Kidney (tissue), 13 donors: ENCODE measurements at regions not wholly inside any gene's neighbourhood (a gene's known extent, or its start where the extent isn't known, plus 50 kb on each side); places are given as distances from the start of the nearest gene placed in this dataset.

Experiments used
- DNase-seq, 5 donors: peaks; one replicate each; pipeline ENCODE4 v3.0.0-alpha.2; 2013 to 2020
- FAIRE-seq: peaks from 2 replicates; lab custom pipeline; 2012; peaks lifted over from hg19 to GRCh38; lab: Jason Lieb, UNC
- H3K27ac ChIP-seq, 2 donors: one replicate each; pipeline ENCODE4 v1.7.0; 2013; ENCODE audit warnings: low read depth in 2 of 2, low read length in 2 of 2, inconsistent platforms in 1 of 2
- H3K27me3 ChIP-seq: one replicate; pipeline ENCODE4 v1.7.1; 2013; ENCODE audit warnings: low read length, inconsistent platforms; ENCODE audit not compliant: control insufficient read depth, insufficient read depth
- H3K36me3 ChIP-seq, 3 donors: one replicate each; pipeline versions ENCODE4 v1.7.0 to v1.7.1; 2013; ENCODE audit warnings: low read length in 3 of 3, control low read depth in 1 of 3, inconsistent platforms in 1 of 3; ENCODE audit not compliant: insufficient read depth in 3 of 3, control insufficient read depth in 2 of 3
- H3K4me1 ChIP-seq, 3 donors: one replicate each; pipeline versions ENCODE4 v1.7.0 to v1.7.1; 2013; ENCODE audit warnings: low read length in 3 of 3, inconsistent platforms in 1 of 3, low read depth in 1 of 3; ENCODE audit not compliant: control insufficient read depth in 2 of 3, insufficient read depth in 2 of 3
- H3K4me3 ChIP-seq, 3 donors: one replicate each; pipeline versions ENCODE4 v1.7.0 to v1.8.1; 2013; ENCODE audit warnings: low read length in 3 of 3, control low read depth in 1 of 3, inconsistent platforms in 1 of 3
- H3K9ac ChIP-seq, 3 donors: one replicate each; pipeline versions ENCODE4 v1.7.0 to v1.7.1; 2013; ENCODE audit warnings: low read length in 3 of 3, control low read depth in 1 of 3, inconsistent platforms in 1 of 3
- H3K9me3 ChIP-seq, 3 donors: one replicate each; pipeline versions ENCODE4 v1.7.0 to v1.7.1; 2013; ENCODE audit warnings: low read length in 3 of 3, control low read depth in 1 of 3, inconsistent platforms in 1 of 3; ENCODE audit not compliant: control insufficient read depth in 2 of 3, insufficient read depth in 1 of 3
- CTCF ChIP-seq: IDR thresholded peaks from 3 replicates; pipeline ENCODE4 v1.5.1; 2012; ENCODE audit warnings: mild to moderate bottlenecking, moderate library complexity, borderline replicate concordance; ENCODE audit not compliant: insufficient read depth; ENCODE audit errors: extremely low read depth
- intact Hi-C: fragments of 100-400 bp; cut with DNase I; formaldehyde crosslinking; loops from one replicate; pipeline ENCODE4 v1.11.1; 2022
- donor health status: control.
- donor health status: control.
- donor health status: control.
- donor health status: control.
- donor health status: control.
- donor health status: DM: yes; HTN: yes; CAD: no.
- donor health status: Normal renal cell carcinoma (clear cell type).

GRCh38 chrX:150224676-150225075, 138.4 kb upstream of the MAMLD1 start:
- Histone ChIP-seq H3K4me1 (no peaks in the 10 kb centered on the region), H3K4me3 (no peak overlapping the region), H3K9ac (no peak overlapping the region), H3K36me3 (no peaks in the 10 kb centered on the region), H3K27ac (no peak overlapping the region), H3K27me3 (no peaks in the 10 kb centered on the region), H3K9me3 (no peaks in the 10 kb centered on the region)
- intact Hi-C loops = no loop called here
- no peak for DNase-seq
- TF ChIP-seq CTCF = no peak
- no peak for FAIRE-seq

- intact Hi-C loops = no loop called here
- FAIRE-seq = no peak
- no peaks in the 10 kb centered on the region for H3K9me3 ChIP-seq
- no peak overlapping the region for H3K27ac ChIP-seq
- H3K27me3 ChIP-seq = no peaks in the 10 kb centered on the region
- H3K36me3 ChIP-seq = no peaks in the 10 kb centered on the region
- no peak overlapping the region for H3K9ac ChIP-seq
- TF ChIP-seq CTCF = no peak
- H3K4me1 ChIP-seq = no peaks in the 10 kb centered on the region
- H3K4me3 ChIP-seq = no peak overlapping the region
- no peak for DNase-seq
Observed at GRCh38 chrX:150225266-150225665, 137.9 kb upstream of the MAMLD1 start.

DNA sequence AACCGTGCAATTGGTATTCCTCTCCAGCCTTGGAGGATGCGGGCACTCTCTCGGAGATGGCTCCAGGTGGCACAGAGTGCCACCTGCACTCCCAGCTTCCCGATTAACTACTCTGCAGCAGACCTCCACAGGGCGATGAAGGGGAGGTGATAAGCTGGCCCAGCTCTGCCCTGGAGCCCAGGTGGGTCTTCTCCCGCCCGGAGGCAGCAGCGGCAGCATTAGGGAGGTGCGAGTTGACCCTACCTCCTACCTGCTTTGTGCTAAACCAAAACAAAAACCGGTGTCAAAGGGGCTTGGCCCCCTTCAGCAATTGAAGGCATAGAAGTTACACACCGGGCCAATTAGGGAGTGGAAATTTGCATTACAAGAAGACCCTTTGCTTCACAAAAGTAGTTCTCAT, 137.4 kb upstream of the MAMLD1 start:
- intact Hi-C loops = no loop called here
- H3K4me1 ChIP-seq = no peaks in the 10 kb centered on the region
- no peak overlapping the region for H3K9ac ChIP-seq
- FAIRE-seq (no peak), DNase-seq (no peak)
- no peak overlapping the region for H3K27ac ChIP-seq
- no peak overlapping the region for H3K4me3 ChIP-seq
- H3K9me3 ChIP-seq = no peaks in the 10 kb centered on the region
- no peaks in the 10 kb centered on the region for H3K36me3 ChIP-seq
- TF ChIP-seq CTCF = no peak
- H3K27me3 ChIP-seq = no peaks in the 10 kb centered on the region
